ENCODE measurements at regions not wholly inside any gene's neighbourhood (a gene's known extent, or its start where the extent isn't known, plus 50 kb on each side); places are given as distances from the start of the nearest gene placed in this dataset.

GRCh38 chr13:22091222-22091970 lies 420.5 kb downstream of the FGF9 start:
- H3K27ac ChIP-seq, result no peak overlapping the region
- no peak overlapping the region for H3K4me3 ChIP-seq
- ATAC-seq (replicated peaks in 6 of 8), result no peak
- WGBS, 10 experiments, result 2 to 90% (median 80%) methylated on average over 4 to 10 of the region's 10 CpGs
- no peaks in the 10 kb centered on the region for H3K4me1 ChIP-seq (replicated peaks in 1 of 2)
- in situ Hi-C loops (cut with MboI; ENCODE audit: low pct_unique_long_range_greater_than_20kb in 2 of 9, low sequenced_read_pairs in 9 of 9, unreplicated experiment in 9 of 9), result no loop called here

DNA sequence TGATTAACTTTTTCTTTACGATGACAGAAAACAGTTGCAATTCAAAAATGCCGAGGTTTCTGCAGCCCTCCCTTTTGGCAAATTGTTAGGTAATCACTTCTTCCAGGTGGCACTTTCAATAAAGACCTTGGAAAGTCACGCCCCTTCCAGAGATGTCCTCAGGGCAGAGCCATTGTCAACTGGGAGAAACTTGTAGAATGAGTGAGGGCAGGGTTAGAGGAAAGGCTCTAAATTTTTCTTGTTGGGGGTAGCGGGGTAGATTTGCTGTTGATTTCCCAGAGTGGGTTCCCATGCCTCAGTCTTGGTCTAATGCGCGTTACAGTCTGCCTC lies 421.1 kb downstream of the FGF9 start:
- no peaks in the 10 kb centered on the region for H3K4me1 ChIP-seq (replicated peaks in 1 of 2)
- in situ Hi-C loops (cut with MboI; ENCODE audit: low pct_unique_long_range_greater_than_20kb in 2 of 9, low sequenced_read_pairs in 9 of 9, unreplicated experiment in 9 of 9), result no loop called here
- H3K4me3 ChIP-seq, result no peak overlapping the region
- no peak overlapping the region for H3K27ac ChIP-seq
- WGBS, 10 experiments, result 0 to 92% (median 50%) methylated on average over 1 to 6 of the region's 6 CpGs; no CpG with 5 or more reads in 2 of the 10 experiments
- no peak for ATAC-seq (replicated peaks in 6 of 8)

- Histone ChIP-seq H3K27ac (no peak overlapping the region), H3K4me1 (replicated peaks in 1 of 2) (no peaks in the 10 kb centered on the region), H3K4me3 (no peak overlapping the region)
- in situ Hi-C loops (cut with MboI; ENCODE audit: low pct_unique_long_range_greater_than_20kb in 2 of 9, low sequenced_read_pairs in 9 of 9, unreplicated experiment in 9 of 9), result no loop called here
- ATAC-seq (replicated peaks in 6 of 8), result no peak
- 21 to 100% (median 81%) methylated on average over 2 to 4 of the region's 5 CpGs for WGBS, 10 experiments
Measured at GRCh38 chr13:22092791-22093560, 422.1 kb downstream of the FGF9 start.

DNA sequence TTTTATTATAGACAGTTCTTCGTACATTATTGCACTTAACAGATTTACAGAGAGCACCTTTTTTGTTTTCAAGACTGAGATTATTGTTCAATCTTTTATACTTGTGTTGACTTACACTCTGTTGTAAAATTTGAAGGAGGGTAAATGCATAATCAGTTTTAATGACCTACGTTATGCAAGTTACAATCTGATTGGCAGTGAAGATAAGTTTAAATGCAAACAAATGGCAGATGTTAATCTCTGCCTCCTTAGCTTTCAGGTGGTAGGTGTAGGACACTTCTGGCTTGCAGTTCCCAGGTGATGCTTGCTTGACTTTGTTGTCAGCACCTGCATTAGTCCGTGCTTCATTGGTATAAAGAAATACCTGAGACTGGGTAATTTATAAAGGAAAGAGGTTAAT lies 424.9 kb downstream of the FGF9 start:
- in situ Hi-C loops (cut with MboI; ENCODE audit: low pct_unique_long_range_greater_than_20kb in 2 of 9, low sequenced_read_pairs in 9 of 9, unreplicated experiment in 9 of 9), result no loop called here
- 0 to 97% (median 87%) methylated on average over 1 to 3 of the region's 3 CpGs for WGBS, 10 experiments
- no peak for ATAC-seq (replicated peaks in 6 of 8)
- no peak overlapping the region for H3K4me3 ChIP-seq
- H3K27ac ChIP-seq, result no peak overlapping the region
- H3K4me1 ChIP-seq (replicated peaks in 1 of 2), result no peaks in the 10 kb centered on the region

DNA sequence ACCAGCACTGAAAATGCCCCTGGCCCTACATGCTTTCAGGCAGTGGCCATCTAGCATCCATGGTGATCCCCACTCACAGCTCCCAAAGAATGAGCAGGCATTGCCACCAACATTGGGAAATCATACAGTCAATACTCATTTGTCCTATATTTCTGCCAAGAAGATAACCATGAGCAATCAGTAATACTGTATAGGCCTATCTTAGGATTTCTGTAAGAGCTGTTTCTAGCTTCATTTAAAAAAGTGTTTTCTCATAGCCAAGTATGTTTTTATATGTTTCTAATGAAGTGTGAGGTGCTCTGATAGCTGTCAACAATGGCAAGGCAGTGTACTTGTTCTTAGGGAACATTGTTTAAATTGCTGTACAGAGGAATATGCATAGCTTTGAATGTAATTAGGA lies 428.7 kb downstream of the FGF9 start:
- Histone ChIP-seq H3K4me1 (replicated peaks in 1 of 2) (no peaks in the 10 kb centered on the region), H3K27ac (no peak overlapping the region), H3K4me3 (no peak overlapping the region)
- in situ Hi-C loops (cut with MboI; ENCODE audit: low pct_unique_long_range_greater_than_20kb in 2 of 9, low sequenced_read_pairs in 9 of 9, unreplicated experiment in 9 of 9), result no loop called here
- ATAC-seq (replicated peaks in 6 of 8), result no peak

DNA sequence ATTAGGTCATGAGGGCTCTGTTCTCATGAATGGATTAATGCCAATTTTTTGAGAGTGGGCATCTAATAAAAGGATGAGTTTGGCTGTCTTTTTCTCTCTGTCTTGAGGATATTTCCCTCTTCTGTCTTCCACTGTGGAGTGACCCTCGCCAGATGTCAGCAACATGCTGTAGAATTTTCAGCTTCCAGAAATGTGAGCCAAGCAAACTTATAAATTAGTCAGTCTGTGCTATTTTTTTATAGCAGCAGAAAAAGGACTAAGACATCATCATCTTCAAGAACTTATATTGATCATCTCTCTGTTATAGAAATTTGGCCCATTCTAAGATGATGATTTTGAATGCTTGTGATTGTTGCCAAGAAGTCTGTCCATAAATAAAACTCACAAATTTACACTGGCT lies 431.4 kb downstream of the FGF9 start:
- ATAC-seq (replicated peaks in 6 of 8), result no peak
- 0 to 100% (median 70%) methylated on average over 1 of the region's 1 CpG; no CpG with 5 or more reads in 3 of the 10 experiments for WGBS, 10 experiments
- Histone ChIP-seq H3K4me1 (replicated peaks in 1 of 2) (no peaks in the 10 kb centered on the region), H3K4me3 (no peak overlapping the region), H3K27ac (no peak overlapping the region)
- in situ Hi-C loops (cut with MboI; ENCODE audit: low pct_unique_long_range_greater_than_20kb in 2 of 9, low sequenced_read_pairs in 9 of 9, unreplicated experiment in 9 of 9), result no loop called here

DNA sequence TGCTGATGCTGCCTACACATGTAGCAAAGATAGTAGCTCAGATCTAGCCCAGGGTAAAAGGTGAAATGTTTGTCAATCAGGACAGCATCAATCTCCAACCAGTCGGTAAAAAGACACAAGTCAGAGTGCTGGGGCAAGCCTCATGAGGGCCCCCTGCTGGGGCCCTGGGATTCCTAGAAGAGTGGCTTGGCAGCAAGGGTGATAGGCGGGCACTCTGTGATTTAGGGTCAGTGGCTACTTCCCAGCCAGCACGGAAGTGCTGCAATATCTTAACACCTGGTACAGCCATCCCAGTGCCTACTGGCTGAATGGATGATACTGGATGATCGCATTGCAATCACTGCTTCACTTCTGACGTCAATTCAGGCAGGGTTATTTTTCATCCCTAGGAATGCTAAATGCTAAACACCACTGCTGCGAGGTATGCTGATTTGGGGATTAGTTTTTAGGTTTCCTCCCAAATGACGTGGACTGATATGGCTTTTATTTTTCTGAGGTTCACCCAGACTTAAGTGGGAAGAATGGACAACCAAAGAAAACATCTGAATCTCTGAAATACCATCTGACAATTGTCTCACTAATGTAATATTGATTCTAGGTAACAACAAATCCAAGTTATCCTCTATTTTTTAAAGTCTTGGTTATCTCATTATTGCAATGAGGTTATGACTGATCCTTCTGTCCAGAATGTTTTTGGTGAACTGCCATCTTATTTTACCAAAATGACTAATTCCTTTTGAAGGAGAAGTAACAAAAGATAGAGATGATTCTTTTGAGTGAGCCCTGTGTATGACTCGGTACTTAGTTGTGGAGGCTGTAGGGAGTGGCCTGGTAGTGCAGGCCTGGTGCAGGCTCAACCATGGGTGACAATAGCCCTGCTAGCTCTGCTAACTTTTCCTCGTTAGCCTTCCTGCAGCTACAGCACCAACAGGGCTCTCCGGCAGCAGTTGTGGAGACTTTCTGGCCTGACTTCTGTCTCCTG lies 432.5 kb downstream of the FGF9 start:
- Histone ChIP-seq H3K4me1 (replicated peaks in 1 of 2) (no peaks in the 10 kb centered on the region), H3K27ac (no peak overlapping the region), H3K4me3 (no peak overlapping the region)
- ATAC-seq (replicated peaks in 6 of 8), result peak in 2 of 8 experiments; percentile 90 to 93
- in situ Hi-C loops (cut with MboI; ENCODE audit: low pct_unique_long_range_greater_than_20kb in 2 of 9, low sequenced_read_pairs in 9 of 9, unreplicated experiment in 9 of 9), result no loop called here
- 0 to 100% (median 70%) methylated on average over 1 to 10 of the region's 10 CpGs; no CpG with 5 or more reads in 1 of the 10 experiments for WGBS, 10 experiments

DNA sequence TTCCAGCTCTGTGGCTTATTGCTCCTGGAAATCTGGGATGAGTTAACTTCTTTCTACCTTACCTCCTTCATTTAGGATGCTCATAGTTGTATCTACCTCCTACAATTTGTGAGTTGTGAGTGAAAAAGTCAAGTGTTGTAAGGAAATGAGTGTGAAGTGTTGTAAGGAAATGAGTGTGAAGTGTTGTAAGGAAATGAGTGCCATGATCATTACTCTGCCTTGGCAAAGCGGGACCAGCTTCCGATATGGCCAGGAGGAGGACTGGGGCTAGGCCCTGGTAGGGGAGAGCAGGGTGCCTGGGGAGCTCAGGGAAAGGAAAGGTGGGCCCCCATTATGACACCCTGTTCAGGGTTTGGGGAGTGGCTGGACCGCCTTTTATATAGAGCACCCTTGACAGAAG lies 435.2 kb downstream of the FGF9 start:
- WGBS, 10 experiments, result 31 to 100% (median 92%) methylated on average over 1 to 2 of the region's 3 CpGs; no CpG with 5 or more reads in 5 of the 10 experiments
- in situ Hi-C loops (cut with MboI; ENCODE audit: low pct_unique_long_range_greater_than_20kb in 2 of 9, low sequenced_read_pairs in 9 of 9, unreplicated experiment in 9 of 9), result no loop called here
- Histone ChIP-seq H3K4me1 (replicated peaks in 1 of 2) (no peaks in the 10 kb centered on the region), H3K27ac (no peak overlapping the region), H3K4me3 (no peak overlapping the region)
- no peak for ATAC-seq (replicated peaks in 6 of 8)

DNA sequence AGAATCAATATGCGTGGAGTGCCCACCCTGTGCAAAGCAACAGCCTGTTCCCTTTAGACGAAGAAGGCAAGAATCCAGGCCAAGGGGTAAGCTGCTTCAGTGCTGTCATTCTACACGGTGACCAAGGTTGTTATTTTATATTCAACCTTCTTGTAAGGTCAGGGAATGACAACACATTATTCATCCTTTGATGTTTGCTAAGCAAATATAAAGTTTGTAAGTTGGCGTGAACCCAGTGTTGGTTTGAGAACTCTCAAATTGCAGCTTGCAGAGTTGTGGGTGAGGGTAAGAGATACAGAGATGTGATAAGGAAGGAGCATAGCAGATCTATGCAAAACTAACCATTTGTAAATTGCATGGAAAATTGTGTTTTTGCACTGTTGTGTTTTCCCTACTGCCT lies 436.7 kb downstream of the FGF9 start:
- WGBS, 10 experiments, result 40 to 90% (median 78%) methylated on average over 1 to 4 of the region's 4 CpGs; no CpG with 5 or more reads in 3 of the 10 experiments
- Histone ChIP-seq H3K27ac (no peak overlapping the region), H3K4me3 (no peak overlapping the region), H3K4me1 (replicated peaks in 1 of 2) (no peaks in the 10 kb centered on the region)
- peak in 1 of 8 experiments; percentile 45 for ATAC-seq (replicated peaks in 6 of 8)
- in situ Hi-C loops (cut with MboI; ENCODE audit: low pct_unique_long_range_greater_than_20kb in 2 of 9, low sequenced_read_pairs in 9 of 9, unreplicated experiment in 9 of 9), result no loop called here

DNA sequence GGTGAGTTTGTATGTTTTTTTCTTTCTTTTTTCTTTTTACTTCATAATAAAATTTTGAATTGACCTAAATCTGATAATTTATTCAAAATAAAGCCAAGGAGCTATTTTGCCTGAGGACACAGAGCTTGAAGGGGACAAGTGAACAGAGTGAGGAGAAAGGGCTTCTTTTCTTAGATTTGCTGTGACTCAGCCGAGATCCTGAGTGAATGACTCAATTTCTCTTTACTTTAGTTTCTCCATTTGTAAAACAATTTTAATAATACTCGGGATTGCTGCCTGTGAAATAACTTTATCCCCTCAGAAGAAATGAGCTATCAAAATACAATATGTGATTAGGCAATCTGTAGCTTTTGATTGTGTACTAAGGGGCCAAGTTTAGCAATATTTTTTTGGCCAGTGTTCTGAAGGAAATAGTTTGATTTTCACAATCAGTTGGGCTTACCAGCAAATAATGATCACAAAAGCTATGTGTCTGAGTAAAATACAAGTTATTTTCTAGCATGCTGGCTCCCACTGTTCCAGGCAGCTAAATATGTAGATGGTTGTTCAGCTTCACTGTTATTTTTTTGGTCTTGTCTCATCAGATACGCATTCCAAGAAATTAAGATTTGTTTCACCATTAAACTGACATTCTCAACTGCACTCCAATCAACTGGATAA lies 437.5 kb downstream of the FGF9 start:
- no peaks in the 10 kb centered on the region for H3K4me1 ChIP-seq (replicated peaks in 1 of 2)
- in situ Hi-C loops (cut with MboI; ENCODE audit: low pct_unique_long_range_greater_than_20kb in 2 of 9, low sequenced_read_pairs in 9 of 9, unreplicated experiment in 9 of 9), result no loop called here
- WGBS, 10 experiments, result 0 to 92% (median 53%) methylated on average over 1 to 3 of the region's 3 CpGs; no CpG with 5 or more reads in 1 of the 10 experiments
- no peak overlapping the region for H3K27ac ChIP-seq
- no peak overlapping the region for H3K4me3 ChIP-seq
- no peak for ATAC-seq (replicated peaks in 6 of 8)

- Histone ChIP-seq H3K4me1 (replicated peaks in 1 of 2) (no peaks in the 10 kb centered on the region), H3K27ac (no peak overlapping the region), H3K4me3 (no peak overlapping the region)
- ATAC-seq (replicated peaks in 6 of 8), result no peak
- WGBS, 10 experiments, result 20 to 100% (median 90%) methylated on average over 1 to 4 of the region's 4 CpGs; no CpG with 5 or more reads in 1 of the 10 experiments
- in situ Hi-C loops (cut with MboI; ENCODE audit: low pct_unique_long_range_greater_than_20kb in 2 of 9, low sequenced_read_pairs in 9 of 9, unreplicated experiment in 9 of 9), result no loop called here
Measured at GRCh38 chr13:22108979-22109378, 438.1 kb downstream of the FGF9 start.

- 0 to 100% (median 88%) methylated on average over 1 to 6 of the region's 6 CpGs; no CpG with 5 or more reads in 5 of the 10 experiments for WGBS, 10 experiments
- Histone ChIP-seq H3K27ac (no peak overlapping the region), H3K4me3 (no peak overlapping the region), H3K4me1 (replicated peaks in 1 of 2) (peaks cover 9 to 10% of the 10 kb centered on the region in 2 donors)
- in situ Hi-C loops (cut with MboI; ENCODE audit: low pct_unique_long_range_greater_than_20kb in 2 of 9, low sequenced_read_pairs in 9 of 9, unreplicated experiment in 9 of 9), result no loop called here
- no peak for ATAC-seq (replicated peaks in 6 of 8)
Measured at GRCh38 chr13:22110368-22110767, 439.5 kb downstream of the FGF9 start.

Measured in motor neuron (in vitro differentiated cells).